ENCODE measurements at regions not wholly inside any gene's neighbourhood (a gene's known extent, or its start where the extent isn't known, plus 50 kb on each side); places are given as distances from the start of the nearest gene placed in this dataset.

GRCh38 chr15:47872208-47872607 lies 154.9 kb downstream of the SEMA6D start:
- Histone ChIP-seq H3K4me2 (replicated peaks; ENCODE audit: extremely low read depth, low read length, poor library complexity, severe bottlenecking) (no peak overlapping the region), H3K27me3 (ENCODE audit: control insufficient read depth in 2 of 2, insufficient read depth in 2 of 2, low read length in 2 of 2) (no peaks in the 10 kb centered on the region), H3K79me2 (ENCODE audit: insufficient read depth, low read length) (no peaks in the 10 kb centered on the region), H2AFZ (ENCODE audit: insufficient read depth, low read depth, low read length, poor library complexity, severe bottlenecking) (no peak overlapping the region), H3K4me3 (replicated peaks in 1 of 3; ENCODE audit: low read depth in 2 of 3, low read length in 3 of 3) (no peak overlapping the region), H4K20me1 (ENCODE audit: insufficient read depth, low read length) (no peaks in the 10 kb centered on the region), H3K4me1 (ENCODE audit: control insufficient read depth in 1 of 2, insufficient read depth in 2 of 2, low read length in 2 of 2) (no peaks in the 10 kb centered on the region), H3K9me3 (replicated peaks in 1 of 2; ENCODE audit: control insufficient read depth in 1 of 2, insufficient read depth in 1 of 2, low read length in 2 of 2) (no peaks in the 10 kb centered on the region), H3K36me3 (replicated peaks in 1 of 2; ENCODE audit: control insufficient read depth in 1 of 2, insufficient read depth in 2 of 2, low read length in 2 of 2) (no peaks in the 10 kb centered on the region), H3K9ac (ENCODE audit: insufficient read depth, low read length, poor library complexity, severe bottlenecking) (no peak overlapping the region), H3K27ac (ENCODE audit: low read depth in 1 of 2, low read length in 2 of 2) (no peak overlapping the region)
- no peak overlapping the region for H3K4me3 Mint-ChIP-seq
- TF ChIP-seq, protein P1, sequence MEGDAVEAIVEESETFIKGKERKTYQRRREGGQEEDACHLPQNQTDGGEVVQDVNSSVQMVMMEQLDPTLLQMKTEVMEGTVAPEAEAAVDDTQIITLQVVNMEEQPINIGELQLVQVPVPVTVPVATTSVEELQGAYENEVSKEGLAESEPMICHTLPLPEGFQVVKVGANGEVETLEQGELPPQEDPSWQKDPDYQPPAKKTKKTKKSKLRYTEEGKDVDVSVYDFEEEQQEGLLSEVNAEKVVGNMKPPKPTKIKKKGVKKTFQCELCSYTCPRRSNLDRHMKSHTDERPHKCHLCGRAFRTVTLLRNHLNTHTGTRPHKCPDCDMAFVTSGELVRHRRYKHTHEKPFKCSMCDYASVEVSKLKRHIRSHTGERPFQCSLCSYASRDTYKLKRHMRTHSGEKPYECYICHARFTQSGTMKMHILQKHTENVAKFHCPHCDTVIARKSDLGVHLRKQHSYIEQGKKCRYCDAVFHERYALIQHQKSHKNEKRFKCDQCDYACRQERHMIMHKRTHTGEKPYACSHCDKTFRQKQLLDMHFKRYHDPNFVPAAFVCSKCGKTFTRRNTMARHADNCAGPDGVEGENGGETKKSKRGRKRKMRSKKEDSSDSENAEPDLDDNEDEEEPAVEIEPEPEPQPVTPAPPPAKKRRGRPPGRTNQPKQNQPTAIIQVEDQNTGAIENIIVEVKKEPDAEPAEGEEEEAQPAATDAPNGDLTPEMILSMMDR (IDR thresholded peaks at IDR 0.05): no peak
- H3K27ac Mint-ChIP-seq: no peak overlapping the region
- H3K27me3 Mint-ChIP-seq (ENCODE audit: low read depth in 3 of 3): no peaks in the 10 kb centered on the region
- H3K36me3 Mint-ChIP-seq: no peaks in the 10 kb centered on the region
- no peaks in the 10 kb centered on the region for H3K4me1 Mint-ChIP-seq
- intact Hi-C loops (cut with micrococcal nuclease): no loop called here
- DNase-seq: no peak
- H3K9me3 Mint-ChIP-seq: peaks cover 0 to 12% (median 6%) of the 10 kb centered on the region in 7 donors

DNA sequence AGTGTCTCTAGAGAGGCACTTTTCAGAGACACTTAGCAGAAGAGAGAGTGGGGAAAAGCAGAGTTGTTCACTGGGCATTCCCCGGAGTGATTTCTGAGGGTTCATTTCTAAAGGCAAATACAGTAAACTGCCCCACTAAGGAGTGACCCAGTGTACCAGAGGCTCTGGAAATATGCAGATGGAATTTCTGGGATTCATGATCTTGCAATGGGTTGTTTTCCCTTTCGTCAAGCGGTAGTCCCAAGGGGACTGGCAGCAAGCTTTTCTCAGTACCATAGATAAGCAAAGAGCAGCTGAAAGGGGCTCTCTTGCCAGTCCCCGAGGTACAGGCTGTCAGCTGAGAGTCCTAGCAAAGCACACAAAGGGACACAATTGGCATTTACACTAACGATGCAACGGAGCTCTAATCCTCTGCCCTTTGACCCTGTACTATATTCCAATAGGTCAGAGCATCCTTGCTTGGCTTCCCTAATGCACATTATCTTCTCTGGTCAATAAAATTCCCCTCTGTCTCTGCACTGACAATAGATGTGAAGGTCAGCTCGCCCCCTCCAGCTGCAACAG lies 155.6 kb downstream of the SEMA6D start:
- H2AFZ ChIP-seq (ENCODE audit: insufficient read depth, low read depth, low read length, poor library complexity, severe bottlenecking): no peak overlapping the region

More for the DNA sequence above, 155.6 kb downstream of the SEMA6D start:
- no peaks in the 10 kb centered on the region for H3K27me3 ChIP-seq (ENCODE audit: control insufficient read depth in 2 of 2, insufficient read depth in 2 of 2, low read length in 2 of 2)
- H3K4me2 ChIP-seq (replicated peaks; ENCODE audit: extremely low read depth, low read length, poor library complexity, severe bottlenecking): no peak overlapping the region
- Mint-ChIP-seq H3K4me3 (no peak overlapping the region), H3K27ac (no peak overlapping the region), H3K36me3 (no peaks in the 10 kb centered on the region), H3K9me3 (peaks cover 0 to 12% (median 6%) of the 10 kb centered on the region in 7 donors), H3K4me1 (no peaks in the 10 kb centered on the region), H3K27me3 (ENCODE audit: low read depth in 3 of 3) (no peaks in the 10 kb centered on the region)
- TF ChIP-seq, protein P1 (IDR thresholded peaks at IDR 0.05): no peak
- H3K27ac ChIP-seq (ENCODE audit: low read depth in 1 of 2, low read length in 2 of 2): no peak overlapping the region
- no peak overlapping the region for H3K9ac ChIP-seq (ENCODE audit: insufficient read depth, low read length, poor library complexity, severe bottlenecking)
- intact Hi-C loops (cut with micrococcal nuclease): no loop called here
- no peaks in the 10 kb centered on the region for H3K9me3 ChIP-seq (replicated peaks in 1 of 2; ENCODE audit: control insufficient read depth in 1 of 2, insufficient read depth in 1 of 2, low read length in 2 of 2)
- WGBS (ENCODE audit: insufficient coverage): 89% methylated on average over 4 of the region's 7 CpGs
- no peaks in the 10 kb centered on the region for H3K79me2 ChIP-seq (ENCODE audit: insufficient read depth, low read length)
- no peak overlapping the region for H3K4me3 ChIP-seq (replicated peaks in 1 of 3; ENCODE audit: low read depth in 2 of 3, low read length in 3 of 3)
- no peaks in the 10 kb centered on the region for H3K36me3 ChIP-seq (replicated peaks in 1 of 2; ENCODE audit: control insufficient read depth in 1 of 2, insufficient read depth in 2 of 2, low read length in 2 of 2)
- DNase-seq: no peak
- H4K20me1 ChIP-seq (ENCODE audit: insufficient read depth, low read length): no peaks in the 10 kb centered on the region
- no peaks in the 10 kb centered on the region for H3K4me1 ChIP-seq (ENCODE audit: control insufficient read depth in 1 of 2, insufficient read depth in 2 of 2, low read length in 2 of 2)

Data from CD14-positive monocyte (primary cell).